Osteocyte (in vitro differentiated cells): ENCODE measurements at regions not wholly inside any gene's neighbourhood (a gene's known extent, or its start where the extent isn't known, plus 50 kb on each side); places are given as distances from the start of the nearest gene placed in this dataset.

Experiments
- DNase-seq: peaks from one replicate; pipeline ENCODE4 v3.0.0; 2021; ENCODE audit warnings: mixed read lengths; ENCODE audit not compliant: unreplicated experiment; ENCODE audit errors: extremely low spot score
- H3K27ac Mint-ChIP-seq: one replicate; pipeline ENCODE4 v1.8.0; 2021; ENCODE audit warnings: mild to moderate bottlenecking, mixed read lengths; ENCODE audit not compliant: unreplicated experiment
- H3K27me3 Mint-ChIP-seq: one replicate; pipeline ENCODE4 v1.8.0; 2021; ENCODE audit warnings: mixed read lengths; ENCODE audit not compliant: unreplicated experiment
- H3K36me3 Mint-ChIP-seq: one replicate; pipeline ENCODE4 v1.8.0; 2021; ENCODE audit warnings: mixed read lengths; ENCODE audit not compliant: unreplicated experiment
- H3K4me1 Mint-ChIP-seq: one replicate; pipeline ENCODE4 v1.8.0; 2021; ENCODE audit warnings: mixed read lengths; ENCODE audit not compliant: unreplicated experiment
- H3K4me3 Mint-ChIP-seq: one replicate; pipeline ENCODE4 v1.8.0; 2021; ENCODE audit warnings: mild to moderate bottlenecking, moderate library complexity, mixed read lengths; ENCODE audit not compliant: unreplicated experiment
- H3K9me3 Mint-ChIP-seq: one replicate; pipeline ENCODE4 v1.8.0; 2021; ENCODE audit warnings: mixed read lengths; ENCODE audit not compliant: unreplicated experiment
- TF ChIP-seq, protein P1 (sequence below): fragments of 200-600 bp; sonication (generic); IDR thresholded peaks from 2 replicates; pipeline ENCODE4 v1.5.0; 2021; ENCODE audit warnings: antibody characterized with exemption, mild to moderate bottlenecking, moderate library complexity

DNA sequence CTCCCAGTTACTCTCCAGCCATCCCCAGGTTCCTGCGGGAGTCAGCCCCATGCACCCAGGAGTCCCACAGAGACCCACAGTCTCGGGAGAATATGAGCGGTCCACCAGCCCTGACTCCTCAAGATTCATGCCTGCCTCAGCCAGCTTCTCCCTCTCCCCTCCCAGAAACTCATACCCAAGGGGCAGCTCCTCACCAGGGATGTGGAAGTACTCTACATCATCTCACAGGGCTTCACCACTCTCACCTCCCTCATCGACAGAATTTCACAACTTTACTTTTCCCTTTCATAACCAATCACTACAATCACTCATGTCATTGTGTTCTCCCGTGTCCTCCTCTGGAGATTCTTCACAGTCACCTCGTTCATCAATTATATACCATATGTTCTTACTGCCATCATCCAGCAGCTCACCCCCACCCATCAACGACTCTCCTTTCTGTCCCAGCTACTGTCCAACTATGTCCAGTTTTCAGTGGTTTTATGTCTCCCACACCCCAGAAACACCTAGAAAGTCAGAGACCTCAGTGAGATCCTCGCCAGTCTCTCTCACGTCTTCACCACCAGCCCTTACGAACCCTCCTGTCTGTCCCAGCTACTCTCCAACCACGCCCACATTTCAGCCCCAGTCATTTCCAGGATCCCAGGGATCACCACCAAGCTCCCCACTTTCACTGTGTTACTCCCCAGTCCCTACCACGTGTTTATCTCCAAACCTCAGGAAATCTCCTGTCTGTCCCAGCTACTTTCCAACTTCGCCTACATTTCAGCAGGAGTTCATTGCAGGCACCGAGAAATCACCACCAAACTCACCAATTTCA is 1530.1 kb upstream of the TPTE start:
- no peak overlapping the region for H3K27ac Mint-ChIP-seq
- no peaks in the 10 kb centered on the region for H3K36me3 Mint-ChIP-seq
- DNase-seq: no peak
- no peaks in the 10 kb centered on the region for H3K27me3 Mint-ChIP-seq
- H3K4me3 Mint-ChIP-seq: no peak overlapping the region
- H3K4me1 Mint-ChIP-seq: no peaks in the 10 kb centered on the region
- H3K9me3 Mint-ChIP-seq: peaks cover 65% of the 10 kb centered on the region
- TF ChIP-seq, protein P1, sequence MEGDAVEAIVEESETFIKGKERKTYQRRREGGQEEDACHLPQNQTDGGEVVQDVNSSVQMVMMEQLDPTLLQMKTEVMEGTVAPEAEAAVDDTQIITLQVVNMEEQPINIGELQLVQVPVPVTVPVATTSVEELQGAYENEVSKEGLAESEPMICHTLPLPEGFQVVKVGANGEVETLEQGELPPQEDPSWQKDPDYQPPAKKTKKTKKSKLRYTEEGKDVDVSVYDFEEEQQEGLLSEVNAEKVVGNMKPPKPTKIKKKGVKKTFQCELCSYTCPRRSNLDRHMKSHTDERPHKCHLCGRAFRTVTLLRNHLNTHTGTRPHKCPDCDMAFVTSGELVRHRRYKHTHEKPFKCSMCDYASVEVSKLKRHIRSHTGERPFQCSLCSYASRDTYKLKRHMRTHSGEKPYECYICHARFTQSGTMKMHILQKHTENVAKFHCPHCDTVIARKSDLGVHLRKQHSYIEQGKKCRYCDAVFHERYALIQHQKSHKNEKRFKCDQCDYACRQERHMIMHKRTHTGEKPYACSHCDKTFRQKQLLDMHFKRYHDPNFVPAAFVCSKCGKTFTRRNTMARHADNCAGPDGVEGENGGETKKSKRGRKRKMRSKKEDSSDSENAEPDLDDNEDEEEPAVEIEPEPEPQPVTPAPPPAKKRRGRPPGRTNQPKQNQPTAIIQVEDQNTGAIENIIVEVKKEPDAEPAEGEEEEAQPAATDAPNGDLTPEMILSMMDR: no peak

DNA sequence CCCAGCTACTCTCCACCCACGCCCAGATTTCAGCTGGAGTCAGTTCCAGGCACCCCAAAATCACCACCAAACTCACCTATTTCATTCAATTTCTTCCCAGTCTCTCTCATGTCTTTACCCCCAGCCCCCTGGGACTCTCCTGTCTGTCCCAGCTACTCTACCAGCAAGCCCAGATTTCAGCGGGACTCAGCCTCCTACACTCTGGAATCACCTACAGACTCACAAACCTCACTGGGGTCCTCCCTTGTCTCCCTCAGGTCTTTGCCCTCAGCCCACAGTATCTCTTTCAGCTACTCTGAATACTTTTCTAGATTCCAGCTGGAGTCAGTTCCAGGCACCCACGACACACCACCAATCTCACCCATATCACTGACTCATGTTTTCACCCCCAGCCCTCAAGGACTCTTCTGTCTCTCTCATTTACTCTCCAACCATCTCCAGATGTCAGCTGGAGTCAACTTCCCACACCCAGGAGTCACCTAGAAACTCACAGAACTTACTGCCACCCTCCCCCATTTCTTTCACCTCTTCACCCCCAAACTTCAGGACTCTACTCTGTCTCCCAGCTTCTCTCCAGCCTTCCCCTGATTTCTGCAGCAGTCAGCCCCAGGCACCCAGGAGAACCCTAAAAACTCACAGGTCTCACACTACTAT is 1529.3 kb upstream of the TPTE start:
- no peak overlapping the region for H3K27ac Mint-ChIP-seq
- H3K36me3 Mint-ChIP-seq: no peaks in the 10 kb centered on the region
- no peaks in the 10 kb centered on the region for H3K4me1 Mint-ChIP-seq
- peaks cover 69% of the 10 kb centered on the region for H3K9me3 Mint-ChIP-seq
- DNase-seq: no peak
- H3K4me3 Mint-ChIP-seq: no peak overlapping the region
- TF ChIP-seq, protein P1: no peak
- no peaks in the 10 kb centered on the region for H3K27me3 Mint-ChIP-seq

DNA sequence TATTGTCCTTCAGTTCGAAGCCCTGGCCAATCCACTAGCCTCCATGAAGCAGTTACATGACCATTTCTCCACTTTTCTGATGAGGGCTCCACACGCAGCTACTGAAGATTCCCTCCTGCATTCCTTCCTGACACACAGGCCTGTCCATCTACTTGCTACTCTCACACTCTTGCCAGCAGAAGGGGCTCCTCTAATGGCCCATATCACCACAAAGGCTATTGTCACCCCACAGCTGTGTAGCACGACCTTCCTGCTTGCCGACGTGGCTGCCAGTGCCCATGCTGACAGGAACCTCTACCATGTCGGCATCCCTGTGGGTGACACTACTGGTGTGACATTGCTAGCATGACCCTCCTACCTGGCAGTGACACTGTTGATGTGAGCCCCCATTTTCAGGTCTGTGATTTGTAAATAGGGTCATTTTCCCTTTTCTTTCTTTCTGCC is 1528.6 kb upstream of the TPTE start:
- no peaks in the 10 kb centered on the region for H3K36me3 Mint-ChIP-seq
- no peak overlapping the region for H3K4me3 Mint-ChIP-seq
- no peak for DNase-seq

DNA sequence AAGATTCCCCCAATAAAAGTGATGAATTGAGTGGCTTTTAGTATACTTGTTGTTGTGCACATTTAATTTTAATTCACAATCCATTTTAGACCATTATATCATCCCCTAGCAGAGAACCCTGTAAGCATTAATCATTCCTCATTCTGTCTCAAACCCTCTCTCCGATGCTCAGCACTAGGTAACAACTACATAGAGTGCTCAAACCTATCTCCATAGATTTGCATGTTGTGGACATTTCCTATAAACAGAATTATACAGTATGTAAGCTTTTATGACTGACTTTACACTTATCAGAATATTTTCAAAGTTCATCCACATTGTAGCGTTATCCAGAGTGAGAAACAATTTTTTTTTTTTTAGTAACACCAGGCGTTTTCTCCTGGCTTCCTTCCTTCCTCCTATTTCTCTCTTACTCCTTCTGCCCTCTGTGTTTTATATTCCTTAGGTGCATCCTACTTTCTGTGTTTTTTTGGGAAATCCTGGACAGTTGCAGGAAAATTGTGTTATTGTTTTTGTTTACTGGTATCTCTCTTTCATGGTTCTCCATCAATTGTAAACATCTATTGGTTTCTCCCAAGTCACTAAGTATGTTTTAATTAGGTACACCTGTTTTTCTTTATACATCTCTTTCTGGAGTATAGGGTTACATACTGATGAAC is 1528.0 kb upstream of the TPTE start:
- Mint-ChIP-seq H3K9me3 (peaks cover 79% of the 10 kb centered on the region), H3K27ac (no peak overlapping the region), H3K27me3 (no peaks in the 10 kb centered on the region), H3K36me3 (no peaks in the 10 kb centered on the region), H3K4me3 (no peak overlapping the region), H3K4me1 (no peaks in the 10 kb centered on the region)
- TF ChIP-seq, protein P1: no peak
- DNase-seq: no peak

More for the DNA sequence above, 1528.6 kb upstream of the TPTE start:
- Mint-ChIP-seq H3K9me3 (peaks cover 74% of the 10 kb centered on the region), H3K27me3 (no peaks in the 10 kb centered on the region), H3K4me1 (no peaks in the 10 kb centered on the region), H3K27ac (no peak overlapping the region)
- TF ChIP-seq, protein P1: no peak
